Sigmoid colon (tissue), 4 donors: ENCODE measurements at regions not wholly inside any gene's neighbourhood (a gene's known extent, or its start where the extent isn't known, plus 50 kb on each side); places are given as distances from the start of the nearest gene placed in this dataset.

ENCODE experiments used
- CTCF ChIP-seq, 4 experiments: fragments of 450-650 bp in 3 of 4; fragments of 200-600 bp in 1 of 4; IDR thresholded peaks; one replicate each; pipeline ENCODE4 v1.5.1; 2016 to 2019; ENCODE audit warnings: antibody characterized with exemption in 4 of 4, mild to moderate bottlenecking in 3 of 4, moderate library complexity in 2 of 4
- POLR2A ChIP-seq, 2 donors: fragments of 450-650 bp; IDR thresholded peaks; one replicate each; pipeline ENCODE4 v1.6.1; 2016; ENCODE audit warnings: antibody characterized with exemption in 2 of 2, mild to moderate bottlenecking in 2 of 2, moderate library complexity in 2 of 2
- POLR2AphosphoS5 ChIP-seq, 4 donors: sonication (generic); formaldehyde crosslinking; IDR thresholded peaks; one replicate each; pipeline ENCODE4 v1.6.1; 2017; ENCODE audit warnings: antibody characterized with exemption in 4 of 4

GRCh38 chr12:124684496-124684895 lies 117.1 kb upstream of the NCOR2 start:
- TF ChIP-seq CTCF (IDR thresholded peaks at IDR 0.05) (no peak), POLR2A (IDR thresholded peaks at IDR 0.05) (no peak), POLR2AphosphoS5 (IDR thresholded peaks at IDR 0.05) (no peak)
